Small intestine (tissue), 7 donors: ENCODE measurements at regions not wholly inside any gene's neighbourhood (a gene's known extent, or its start where the extent isn't known, plus 50 kb on each side); places are given as distances from the start of the nearest gene placed in this dataset.

Experiments used
- DNase-seq, 2 donors: peaks; one replicate each; pipeline versions ENCODE4 v3.0.0 to v3.0.0-alpha.2; 2013
- FAIRE-seq: peaks from 2 replicates; lab custom pipeline; 2012; peaks lifted over from hg19 to GRCh38; lab: Jason Lieb, UNC
- H3K27ac ChIP-seq, 3 donors: one replicate each; pipeline ENCODE4 v1.5.1; 2013; ENCODE audit warnings: low read length in 2 of 3, mild to moderate bottlenecking in 2 of 3, control low read depth in 1 of 3, inconsistent platforms in 1 of 3, low read depth in 1 of 3, moderate library complexity in 1 of 3
- H3K27me3 ChIP-seq, 3 donors: one replicate each; pipeline ENCODE4 v1.6.1; 2013; ENCODE audit warnings: low read length in 3 of 3, inconsistent platforms in 1 of 3; ENCODE audit not compliant: control insufficient read depth in 3 of 3, insufficient read depth in 3 of 3
- H3K36me3 ChIP-seq, 3 donors: one replicate each; pipeline ENCODE4 v1.6.1; 2013; ENCODE audit warnings: low read length in 3 of 3, inconsistent platforms in 1 of 3, low read depth in 1 of 3, mild to moderate bottlenecking in 1 of 3, moderate library complexity in 1 of 3; ENCODE audit not compliant: control insufficient read depth in 3 of 3, insufficient read depth in 2 of 3
- H3K4me1 ChIP-seq, 3 donors: one replicate each; pipeline ENCODE4 v1.6.1; 2013; ENCODE audit warnings: low read length in 2 of 3, inconsistent platforms in 1 of 3, low read depth in 1 of 3, mild to moderate bottlenecking in 1 of 3, moderate library complexity in 1 of 3; ENCODE audit not compliant: control insufficient read depth in 3 of 3, insufficient read depth in 2 of 3
- H3K4me3 ChIP-seq, 3 donors: one replicate each; pipeline ENCODE4 v1.5.1; 2013; ENCODE audit warnings: low read length in 3 of 3, control low read depth in 1 of 3, inconsistent platforms in 1 of 3, low read depth in 1 of 3, mild to moderate bottlenecking in 1 of 3, moderate library complexity in 1 of 3
- H3K9me3 ChIP-seq, 2 donors: one replicate each; pipeline ENCODE4 v1.6.1; 2013; ENCODE audit warnings: low read depth in 1 of 2, low read length in 1 of 2; ENCODE audit not compliant: control insufficient read depth in 2 of 2, insufficient read depth in 1 of 2
- WGBS, 3 donors: extraction: QIAGEN DNeasy Blood & Tissue Kit; methylation state at CpG; one replicate each; pipeline ENCODE4 v1.1.7; 2013; 5-methylcytosine and 5-hydroxymethylcytosine counted together
- donor health status: healthy with polysubstance abuse.
- donor health status: control.
- donor health status: control.
- donor health status: Bipolar disorder and iron deficiency.
- donor health status: healthy.

- no peak for FAIRE-seq
Observed at GRCh38 chr3:87358066-87358465, 81.7 kb upstream of the POU1F1 start.

GRCh38 chr3:87354398-87354797, 78.0 kb upstream of the POU1F1 start:
- Histone ChIP-seq H3K27ac (no peak overlapping the region), H3K36me3 (no peaks in the 10 kb centered on the region), H3K9me3 (no peaks in the 10 kb centered on the region), H3K4me3 (no peak overlapping the region), H3K4me1 (no peaks in the 10 kb centered on the region), H3K27me3 (no peaks in the 10 kb centered on the region)
- no peak for FAIRE-seq
- DNase-seq, result peak; percentile 40 to 55

More at GRCh38 chr3:87358066-87358465, 81.7 kb upstream of the POU1F1 start:
- Histone ChIP-seq H3K36me3 (no peaks in the 10 kb centered on the region), H3K9me3 (no peaks in the 10 kb centered on the region), H3K4me3 (no peak overlapping the region), H3K27me3 (peaks cover 0 to 2% (median 2%) of the 10 kb centered on the region in 3 donors), H3K4me1 (no peaks in the 10 kb centered on the region), H3K27ac (no peak overlapping the region)
- no peak for DNase-seq
- WGBS, 3 donors, result 72 to 81% (median 74%) methylated on average over 2 of the region's 2 CpGs

GRCh38 chr3:87351937-87352336, 75.6 kb upstream of the POU1F1 start:
- FAIRE-seq, result no peak
- Histone ChIP-seq H3K4me1 (no peaks in the 10 kb centered on the region), H3K27ac (peak overlapping the region in 1 of 3 donors; percentile 26), H3K27me3 (no peaks in the 10 kb centered on the region), H3K36me3 (no peaks in the 10 kb centered on the region), H3K9me3 (no peaks in the 10 kb centered on the region), H3K4me3 (no peak overlapping the region)
- WGBS, 3 donors, result 39 to 78% (median 71%) methylated on average over 1 of the region's 1 CpG
- DNase-seq, result peak; percentile 9 to 55

DNA sequence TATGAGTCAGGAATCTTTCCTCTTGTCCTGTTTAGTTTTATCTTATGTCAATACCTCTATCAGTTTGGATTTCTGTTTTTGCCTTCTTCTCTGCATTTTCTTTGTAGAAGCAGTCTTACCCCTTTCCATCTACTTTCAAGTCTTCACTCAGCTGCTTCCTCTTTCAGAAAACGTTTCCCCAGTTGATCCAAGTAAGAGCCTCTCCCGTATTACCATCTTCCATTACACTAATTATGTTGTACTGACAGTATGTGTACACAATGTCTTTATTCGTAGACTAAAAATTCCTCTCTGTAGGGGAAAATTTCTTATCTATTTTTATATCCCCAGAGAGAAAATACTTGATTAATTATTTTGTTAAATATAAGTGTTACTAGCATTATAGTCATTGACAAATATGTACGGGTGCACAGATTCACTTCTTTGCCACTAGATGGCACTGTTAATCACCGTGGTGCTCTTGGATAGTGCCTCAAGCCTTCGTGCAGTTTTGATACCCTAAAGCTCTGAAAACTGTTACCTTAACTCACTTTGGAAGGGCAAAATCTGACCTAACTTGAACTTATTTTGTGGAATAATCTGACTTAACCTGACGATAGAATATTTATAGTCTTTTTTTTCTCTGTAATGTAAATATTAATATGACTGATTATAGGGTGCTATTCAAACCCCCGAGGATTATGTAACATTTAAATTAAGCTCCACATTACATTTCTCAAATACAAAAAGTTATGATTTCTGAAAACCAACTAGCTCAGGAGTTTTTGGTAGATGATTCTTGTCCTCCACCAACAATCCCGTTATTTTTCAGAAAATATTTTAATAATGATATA, 74.2 kb upstream of the POU1F1 start:
- FAIRE-seq, result peak; percentile 55
- H3K36me3 ChIP-seq, result no peaks in the 10 kb centered on the region
- no peak overlapping the region for H3K27ac ChIP-seq
- no peaks in the 10 kb centered on the region for H3K27me3 ChIP-seq
- H3K4me1 ChIP-seq, result no peaks in the 10 kb centered on the region
- no peaks in the 10 kb centered on the region for H3K9me3 ChIP-seq
- H3K4me3 ChIP-seq, result no peak overlapping the region
- peak; percentile 46 to 56 for DNase-seq
- 16 to 24% (median 17%) methylated on average over 9 of the region's 9 CpGs for WGBS, 3 donors

GRCh38 chr3:87349833-87350232, 73.4 kb upstream of the POU1F1 start:
- WGBS, 3 donors, result 66 to 84% (median 69%) methylated on average over 2 of the region's 2 CpGs
- H3K9me3 ChIP-seq, result no peaks in the 10 kb centered on the region
- peak; percentile 74 for FAIRE-seq
- no peak for DNase-seq
- no peaks in the 10 kb centered on the region for H3K36me3 ChIP-seq
- H3K4me1 ChIP-seq, result no peaks in the 10 kb centered on the region
- no peaks in the 10 kb centered on the region for H3K27me3 ChIP-seq
- H3K4me3 ChIP-seq, result no peak overlapping the region
- H3K27ac ChIP-seq, result no peak overlapping the region

- Histone ChIP-seq H3K4me3 (no peak overlapping the region), H3K27me3 (no peaks in the 10 kb centered on the region), H3K4me1 (no peaks in the 10 kb centered on the region), H3K9me3 (no peaks in the 10 kb centered on the region), H3K36me3 (no peaks in the 10 kb centered on the region), H3K27ac (no peak overlapping the region)
- FAIRE-seq, result no peak
- DNase-seq, result no peak
Observed at GRCh38 chr3:87336761-87337160, 60.4 kb upstream of the POU1F1 start.

DNA sequence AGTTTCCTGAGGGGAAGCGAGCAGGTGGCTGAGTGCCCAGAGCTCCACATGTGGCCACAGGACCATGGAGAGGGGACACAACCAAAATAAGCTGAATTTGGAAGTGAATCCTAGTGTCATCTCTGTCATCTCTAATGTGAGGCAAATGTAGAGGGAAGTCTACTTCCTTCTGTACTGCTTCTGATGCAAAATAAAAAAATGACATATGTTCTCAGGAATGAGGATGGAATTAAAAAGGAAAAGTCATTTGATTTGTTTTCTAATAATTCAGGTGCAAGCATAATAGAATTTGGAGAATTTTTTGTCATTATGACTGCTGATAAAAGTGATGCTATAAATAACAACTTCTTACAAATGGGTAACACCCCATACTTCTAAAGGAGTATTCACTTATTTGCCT, 59.5 kb upstream of the POU1F1 start:
- H3K27me3 ChIP-seq, result no peaks in the 10 kb centered on the region
- H3K4me3 ChIP-seq, result no peak overlapping the region
- no peaks in the 10 kb centered on the region for H3K9me3 ChIP-seq
- no peak overlapping the region for H3K27ac ChIP-seq
- DNase-seq (no peak), FAIRE-seq (no peak)
- no peaks in the 10 kb centered on the region for H3K36me3 ChIP-seq
- WGBS, 3 donors, result 52 to 78% (median 73%) methylated on average over 1 of the region's 1 CpG
- no peaks in the 10 kb centered on the region for H3K4me1 ChIP-seq

GRCh38 chr3:87333393-87333892, 57.1 kb upstream of the POU1F1 start:
- FAIRE-seq (no peak), DNase-seq (no peak)
- Histone ChIP-seq H3K36me3 (no peaks in the 10 kb centered on the region), H3K4me3 (no peak overlapping the region), H3K4me1 (no peaks in the 10 kb centered on the region), H3K9me3 (no peaks in the 10 kb centered on the region), H3K27me3 (no peaks in the 10 kb centered on the region), H3K27ac (no peak overlapping the region)
- 45 to 59% (median 47%) methylated on average over 5 of the region's 5 CpGs for WGBS, 3 donors
